ENCODE measurements at regions not wholly inside any gene's neighbourhood (a gene's known extent, or its start where the extent isn't known, plus 50 kb on each side); places are given as distances from the start of the nearest gene placed in this dataset.

DNA sequence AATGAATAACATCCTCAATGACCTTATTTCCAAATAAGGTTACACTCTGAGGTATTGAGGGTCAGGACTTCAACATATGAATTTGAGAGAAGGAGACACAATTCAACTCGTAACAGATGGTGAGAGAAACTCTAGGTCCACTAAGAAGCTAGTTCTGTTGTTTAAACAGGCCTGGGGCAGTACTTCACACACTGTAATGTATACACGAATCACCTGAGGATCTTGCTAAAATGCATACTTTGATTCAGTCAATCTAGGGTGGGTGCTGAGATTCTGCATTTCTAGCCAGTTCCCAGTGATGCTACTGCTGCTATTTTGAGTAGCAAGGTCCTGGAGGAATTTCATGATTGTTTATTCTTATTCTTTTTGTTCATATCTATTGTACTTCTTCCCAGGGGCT, 186.8 kb downstream of the SATB1 start:
- Histone ChIP-seq H3K4me3 (no peak overlapping the region), H3K36me3 (no peaks in the 10 kb centered on the region), H3K4me2 (peak overlapping the region; percentile 58), H3K27ac (no peak overlapping the region), H3K27me3 (no peaks in the 10 kb centered on the region), H3K4me1 (peaks cover 26% of the 10 kb centered on the region), H4K20me1 (no peaks in the 10 kb centered on the region), H3K9me3 (no peaks in the 10 kb centered on the region), H3K9ac (no peak overlapping the region)
- TF ChIP-seq Cebpa-rat (IDR thresholded peaks at IDR 0.05) = no peak

DNA sequence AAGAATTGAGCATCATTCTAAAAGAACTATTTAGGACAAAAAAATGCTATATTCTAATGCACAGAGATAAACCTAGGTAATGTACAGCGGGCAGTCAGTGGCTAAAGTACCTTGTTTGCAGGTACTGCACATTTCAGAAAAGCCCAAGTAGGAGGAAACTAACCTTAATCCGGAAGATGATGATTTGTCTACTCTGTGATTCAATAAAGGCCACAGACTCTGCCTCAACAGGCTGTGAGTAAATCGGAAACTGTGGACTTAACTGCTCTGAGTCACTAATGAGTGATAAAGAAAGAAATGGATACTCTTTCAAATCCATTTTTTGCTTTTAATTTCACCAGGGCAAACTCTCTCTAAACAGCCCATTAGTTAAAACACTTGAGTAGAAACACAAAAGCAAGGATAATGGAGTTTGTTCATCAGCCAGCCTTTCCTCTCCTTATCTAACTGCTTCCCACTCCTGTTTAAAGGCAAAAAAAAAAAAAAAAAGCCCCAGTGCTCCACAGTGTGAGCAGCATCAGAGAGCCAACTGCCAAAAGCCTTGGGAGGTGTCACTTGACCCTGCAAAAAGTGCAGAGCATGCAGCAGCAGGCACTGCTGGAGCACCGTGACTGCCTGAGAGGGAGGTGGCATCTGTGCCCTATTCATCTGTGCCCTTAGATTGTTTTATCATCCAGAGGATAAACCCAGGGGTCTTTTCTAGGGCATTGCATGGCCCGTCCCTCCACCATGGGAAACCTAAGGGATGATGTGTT, 187.7 kb downstream of the SATB1 start:
- peaks cover 26% of the 10 kb centered on the region for H3K4me1 ChIP-seq
- no peak overlapping the region for H3K27ac ChIP-seq
- peak overlapping the region; percentile 58 for H3K4me2 ChIP-seq

DNA sequence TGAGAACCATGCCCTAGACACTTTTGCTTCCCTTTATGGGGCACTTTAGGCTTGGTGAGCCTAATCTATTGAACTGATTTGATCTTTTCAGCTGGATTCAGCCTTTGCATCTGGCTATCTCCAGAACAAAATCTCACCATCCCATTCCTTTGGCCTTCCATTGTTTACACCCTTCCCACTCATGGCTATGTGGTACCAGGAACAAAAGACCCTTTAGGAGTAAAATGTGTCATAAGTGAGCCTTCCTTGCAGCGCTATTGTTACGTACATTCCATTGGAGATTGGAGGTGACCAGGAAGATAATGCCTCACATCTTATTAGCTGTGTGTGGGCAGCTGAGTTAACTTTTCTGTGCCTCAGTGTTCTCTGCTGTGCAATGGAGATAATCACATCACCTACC, 188.4 kb downstream of the SATB1 start:
- Histone ChIP-seq H3K4me2 (no peak overlapping the region), H3K27ac (no peak overlapping the region), H3K27me3 (no peaks in the 10 kb centered on the region), H3K4me3 (no peak overlapping the region), H3K4me1 (peaks cover 26% of the 10 kb centered on the region), H4K20me1 (no peaks in the 10 kb centered on the region), H3K9me3 (no peaks in the 10 kb centered on the region), H3K9ac (no peak overlapping the region), H3K36me3 (no peaks in the 10 kb centered on the region)
- TF ChIP-seq Cebpa-rat (IDR thresholded peaks at IDR 0.05) = no peak

More for the DNA sequence above, 187.7 kb downstream of the SATB1 start:
- Histone ChIP-seq H3K36me3 (no peaks in the 10 kb centered on the region), H3K4me3 (no peak overlapping the region), H3K9ac (no peak overlapping the region), H3K27me3 (no peaks in the 10 kb centered on the region), H4K20me1 (no peaks in the 10 kb centered on the region), H3K9me3 (no peaks in the 10 kb centered on the region)
- no peak for TF ChIP-seq Cebpa-rat (IDR thresholded peaks at IDR 0.05)

DNA sequence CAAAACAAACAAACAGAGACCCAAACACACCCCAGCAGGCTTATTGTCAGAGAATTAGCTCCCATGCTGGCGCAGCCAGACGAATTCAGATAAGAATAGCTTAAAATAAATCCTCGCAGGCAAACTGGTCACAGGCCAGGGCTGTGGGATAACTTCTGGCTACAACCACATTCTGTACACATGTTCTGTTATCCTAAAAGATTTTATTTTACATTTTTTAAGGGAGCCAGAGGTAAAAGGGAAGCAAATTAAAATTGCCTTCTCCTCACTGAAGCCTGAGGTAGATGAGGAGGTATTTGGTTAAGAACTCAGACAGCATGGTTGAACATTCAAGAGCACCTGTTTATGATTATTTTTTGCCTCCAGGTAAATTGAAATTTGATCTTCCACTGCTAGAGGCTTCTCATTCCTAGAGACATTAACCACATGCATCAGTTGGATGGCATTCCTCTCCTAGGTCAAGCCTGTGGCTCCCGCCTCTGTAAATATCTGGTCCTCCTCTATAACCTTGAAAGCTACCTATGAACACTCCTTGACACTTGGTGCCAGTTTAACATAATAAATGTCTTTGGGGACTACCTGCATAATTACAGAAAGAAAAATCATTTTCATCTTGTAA, 190.3 kb downstream of the SATB1 start:
- no peak overlapping the region for H3K4me3 ChIP-seq
- no peak for TF ChIP-seq Cebpa-rat (IDR thresholded peaks at IDR 0.05)
- H4K20me1 ChIP-seq = no peaks in the 10 kb centered on the region
- H3K36me3 ChIP-seq = no peaks in the 10 kb centered on the region
- no peaks in the 10 kb centered on the region for H3K27me3 ChIP-seq
- peaks cover 5% of the 10 kb centered on the region; the same call in 1 of the 2 replicates for H3K9me3 ChIP-seq
- no peak overlapping the region for H3K4me2 ChIP-seq
- H3K4me1 ChIP-seq = peaks cover 26% of the 10 kb centered on the region
- no peak overlapping the region for H3K27ac ChIP-seq
- H3K9ac ChIP-seq = no peak overlapping the region

DNA sequence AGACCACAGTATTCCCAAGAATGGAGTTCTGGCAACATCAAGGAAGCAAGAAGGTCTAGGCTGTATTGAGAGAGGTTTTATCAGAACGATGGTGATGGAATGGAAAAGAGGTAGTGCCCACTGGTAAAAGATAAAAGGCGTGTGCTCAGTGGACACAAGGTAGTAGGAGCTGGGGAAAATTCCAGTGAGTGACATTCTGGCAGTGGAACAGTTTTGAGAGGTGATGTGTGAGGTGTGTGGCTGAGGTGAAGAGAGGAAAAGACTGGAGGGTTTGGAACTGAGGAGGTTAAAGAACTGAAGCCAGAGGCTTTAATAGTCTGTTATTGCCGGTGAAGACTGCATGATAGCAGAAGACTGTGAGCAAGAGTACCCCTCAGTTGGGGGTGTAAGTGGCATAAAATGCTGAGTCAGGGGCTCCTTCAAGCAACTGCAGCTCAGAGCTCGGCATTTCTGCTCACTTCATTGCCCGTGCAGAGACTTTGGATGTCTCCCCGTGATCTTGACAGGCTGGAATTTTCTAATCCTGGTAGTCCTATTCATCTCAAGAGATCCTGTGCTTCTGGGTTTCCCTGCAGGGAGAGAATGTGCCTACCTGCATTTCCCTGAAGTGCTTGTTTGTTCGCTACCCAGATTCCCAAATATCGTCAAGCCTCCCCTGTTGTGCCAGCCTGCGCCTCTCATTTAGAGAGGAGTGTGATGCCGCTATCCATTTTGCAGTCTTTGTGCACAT, 191.0 kb downstream of the SATB1 start:
- no peak overlapping the region for H3K4me2 ChIP-seq
- no peaks in the 10 kb centered on the region for H3K36me3 ChIP-seq

DNA sequence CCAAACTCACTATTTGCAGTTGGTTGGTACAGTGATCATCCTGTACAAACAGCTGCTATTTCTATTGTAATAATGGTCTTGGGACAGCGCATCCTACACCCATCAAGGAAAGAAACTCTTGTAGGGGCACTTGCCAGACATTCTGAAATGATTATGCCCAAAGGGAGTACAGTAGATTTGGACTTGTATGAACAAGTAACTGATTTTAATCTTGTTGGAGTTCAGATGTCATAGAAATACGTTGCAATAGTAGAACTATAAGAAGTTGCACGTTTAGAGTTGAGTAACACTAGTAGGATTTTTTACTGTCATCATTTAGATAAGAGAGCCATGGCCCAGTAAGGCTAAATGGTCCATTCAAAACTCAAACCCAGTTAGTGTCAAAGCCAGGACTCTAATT, 192.8 kb downstream of the SATB1 start:
- no peaks in the 10 kb centered on the region for H3K36me3 ChIP-seq
- no peak for TF ChIP-seq Cebpa-rat (IDR thresholded peaks at IDR 0.05)
- no peak overlapping the region for H3K4me2 ChIP-seq
- H3K27ac ChIP-seq = no peak overlapping the region
- peaks cover 10% of the 10 kb centered on the region; the same call in 1 of the 2 replicates for H3K9me3 ChIP-seq
- H3K9ac ChIP-seq = no peak overlapping the region
- H4K20me1 ChIP-seq = no peaks in the 10 kb centered on the region
- H3K4me3 ChIP-seq = no peak overlapping the region
- H3K27me3 ChIP-seq = no peaks in the 10 kb centered on the region
- H3K4me1 ChIP-seq = peaks cover 23% of the 10 kb centered on the region

More for the DNA sequence above, 191.0 kb downstream of the SATB1 start:
- no peak overlapping the region for H3K27ac ChIP-seq
- H3K27me3 ChIP-seq = no peaks in the 10 kb centered on the region
- H3K4me3 ChIP-seq = no peak overlapping the region
- peaks cover 24% of the 10 kb centered on the region for H3K4me1 ChIP-seq
- no peak for TF ChIP-seq Cebpa-rat (IDR thresholded peaks at IDR 0.05)
- peaks cover 6% of the 10 kb centered on the region; the same call in 1 of the 2 replicates for H3K9me3 ChIP-seq
- no peak overlapping the region for H3K9ac ChIP-seq
- H4K20me1 ChIP-seq = no peaks in the 10 kb centered on the region

DNA sequence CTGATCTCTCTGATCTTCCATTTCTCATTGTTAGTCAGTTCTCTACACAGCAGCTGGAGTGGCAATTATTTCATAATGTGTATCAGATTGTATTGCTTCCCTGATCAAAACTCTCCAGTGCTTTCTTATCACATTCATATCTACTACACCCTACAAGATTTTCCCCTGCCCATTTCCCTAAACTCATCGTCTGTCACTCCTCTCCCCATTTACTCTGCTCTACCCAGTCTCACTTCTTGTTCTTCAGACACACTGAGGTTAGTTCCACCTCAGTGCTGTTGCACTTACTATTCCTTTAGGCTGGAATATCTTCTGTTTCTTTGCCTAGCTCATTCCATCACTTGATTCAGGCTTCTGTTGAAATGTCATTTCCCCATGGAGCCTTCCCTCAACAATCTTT, 197.1 kb downstream of the SATB1 start:
- no peak overlapping the region for H3K27ac ChIP-seq
- H3K4me3 ChIP-seq = no peak overlapping the region
- no peaks in the 10 kb centered on the region for H3K27me3 ChIP-seq
- no peaks in the 10 kb centered on the region for H4K20me1 ChIP-seq
- H3K4me1 ChIP-seq = peaks cover 52% of the 10 kb centered on the region
- no peak for TF ChIP-seq Cebpa-rat (IDR thresholded peaks at IDR 0.05)
- H3K4me2 ChIP-seq = peak overlapping the region; percentile 33
- H3K9me3 ChIP-seq = peaks cover 16% of the 10 kb centered on the region
- no peaks in the 10 kb centered on the region for H3K36me3 ChIP-seq
- no peak overlapping the region for H3K9ac ChIP-seq

DNA sequence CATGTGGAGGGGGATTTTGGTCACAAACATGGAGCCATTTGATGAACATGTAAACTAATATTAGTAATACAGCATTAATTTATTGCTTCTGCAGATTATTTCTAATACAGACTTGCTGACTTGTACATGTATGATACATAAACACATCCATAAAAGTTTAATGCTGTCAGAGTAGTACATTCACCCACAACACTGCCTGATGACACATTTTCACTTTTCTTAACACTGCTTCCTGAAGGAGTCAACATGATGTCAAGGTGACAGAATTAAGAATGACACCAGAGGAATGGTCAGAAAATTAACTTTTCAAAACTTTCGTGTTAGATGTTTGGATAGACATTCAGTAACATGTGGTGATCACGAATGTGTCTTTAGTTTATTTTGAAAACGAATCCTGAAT, 199.4 kb downstream of the SATB1 start:
- H3K9ac ChIP-seq = no peak overlapping the region
- no peak overlapping the region for H3K4me3 ChIP-seq
- H3K27me3 ChIP-seq = no peaks in the 10 kb centered on the region
- H3K36me3 ChIP-seq = no peaks in the 10 kb centered on the region
- H3K9me3 ChIP-seq = peaks cover 16% of the 10 kb centered on the region
- no peak for TF ChIP-seq Cebpa-rat (IDR thresholded peaks at IDR 0.05)
- no peaks in the 10 kb centered on the region for H4K20me1 ChIP-seq
- H3K4me1 ChIP-seq = peaks cover 76% of the 10 kb centered on the region
- H3K4me2 ChIP-seq = peak overlapping the region; percentile 88
- peak overlapping the region; percentile 84 for H3K27ac ChIP-seq

DNA sequence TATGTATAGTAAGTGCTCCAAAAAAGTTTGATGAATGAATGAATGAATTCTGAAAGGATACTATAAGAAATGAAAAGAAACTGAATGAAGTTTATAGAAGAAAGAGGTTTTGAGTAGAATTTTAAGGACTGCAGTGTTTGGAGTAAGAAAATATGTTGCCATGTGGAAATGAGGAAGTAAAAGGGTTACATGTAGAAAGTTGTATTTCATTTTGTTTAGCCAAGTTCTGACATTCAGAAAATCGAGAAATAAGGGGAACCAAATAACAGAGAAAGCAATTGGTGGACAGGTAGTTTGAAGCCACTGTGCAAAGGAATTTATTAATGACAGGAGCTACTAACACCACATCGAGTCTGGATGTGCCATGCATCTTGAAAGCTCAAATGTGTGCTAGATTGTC, 200.7 kb downstream of the SATB1 start:
- peak overlapping the region; percentile 53 for H3K4me3 ChIP-seq
- peaks cover 89% of the 10 kb centered on the region for H3K4me1 ChIP-seq

DNA sequence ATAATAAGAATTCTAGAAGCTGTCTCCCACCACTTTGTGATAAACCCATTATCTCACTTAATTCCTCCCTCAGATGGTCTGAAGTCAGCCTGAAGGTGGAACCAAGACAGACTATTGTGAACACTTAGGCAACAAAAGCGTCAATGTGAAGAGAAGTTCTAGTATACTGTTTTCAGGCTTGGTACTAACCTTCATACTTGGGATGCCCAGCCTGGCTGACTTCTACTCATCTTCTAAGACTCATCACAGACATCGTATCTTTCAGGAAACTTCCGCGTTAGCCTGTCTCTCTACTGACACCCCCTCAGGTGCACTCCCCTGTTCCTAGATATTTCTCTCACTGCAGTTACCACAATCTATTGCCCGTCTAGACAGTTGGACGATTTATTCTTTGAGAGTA, 201.2 kb downstream of the SATB1 start:
- no peaks in the 10 kb centered on the region for H3K36me3 ChIP-seq
- no peaks in the 10 kb centered on the region for H4K20me1 ChIP-seq
- H3K27ac ChIP-seq = peak overlapping the region; percentile 84
- H3K9ac ChIP-seq = peak overlapping the region; percentile 78
- peak overlapping the region; percentile 53 for H3K4me3 ChIP-seq
- peaks cover 10% of the 10 kb centered on the region for H3K9me3 ChIP-seq
- peak overlapping the region; percentile 88 for H3K4me2 ChIP-seq
- TF ChIP-seq Cebpa-rat (IDR thresholded peaks at IDR 0.05) = no peak
- peaks cover 91% of the 10 kb centered on the region for H3K4me1 ChIP-seq
- H3K27me3 ChIP-seq = no peaks in the 10 kb centered on the region

More for the DNA sequence above, 200.7 kb downstream of the SATB1 start:
- H3K9me3 ChIP-seq = peaks cover 10% of the 10 kb centered on the region
- H3K4me2 ChIP-seq = peak overlapping the region; percentile 88
- peak overlapping the region; percentile 84 for H3K27ac ChIP-seq
- H4K20me1 ChIP-seq = no peaks in the 10 kb centered on the region
- TF ChIP-seq Cebpa-rat (IDR thresholded peaks at IDR 0.05) = no peak
- no peaks in the 10 kb centered on the region for H3K27me3 ChIP-seq
- H3K9ac ChIP-seq = peak overlapping the region; percentile 78
- H3K36me3 ChIP-seq = no peaks in the 10 kb centered on the region
